Lower leg skin (tissue), 3 donors: ENCODE measurements at regions not wholly inside any gene's neighbourhood (a gene's known extent, or its start where the extent isn't known, plus 50 kb on each side); places are given as distances from the start of the nearest gene placed in this dataset.

Source experiments
- CTCF ChIP-seq, 3 donors: fragments of 450-650 bp; IDR thresholded peaks; one replicate each; pipeline ENCODE4 v1.5.1; 2016; ENCODE audit warnings: antibody characterized with exemption in 3 of 3, mild to moderate bottlenecking in 3 of 3, moderate library complexity in 2 of 3
- POLR2A ChIP-seq, 2 donors: fragments of 450-650 bp; IDR thresholded peaks; one replicate each; pipeline ENCODE4 v1.6.1; 2016 to 2017; ENCODE audit warnings: antibody characterized with exemption in 2 of 2, mild to moderate bottlenecking in 1 of 2, moderate library complexity in 1 of 2

- TF ChIP-seq CTCF (IDR thresholded peaks at IDR 0.05) = no peak
- no peak for TF ChIP-seq POLR2A (IDR thresholded peaks at IDR 0.05)
These were observed 358.8 kb downstream of the CMPK2 start for GRCh38 chr2:6506859-6507258.
